Esophagus muscularis mucosa (tissue), 2 donors: ENCODE measurements at regions not wholly inside any gene's neighbourhood (a gene's known extent, or its start where the extent isn't known, plus 50 kb on each side); places are given as distances from the start of the nearest gene placed in this dataset.

Source experiments
- POLR2A ChIP-seq: fragments of 450-650 bp; IDR thresholded peaks from one replicate; pipeline ENCODE4 v1.6.1; 2017; ENCODE audit warnings: antibody characterized with exemption, moderate library complexity, mild to moderate bottlenecking, low read depth
- POLR2AphosphoS5 ChIP-seq, 2 donors: sonication (generic); formaldehyde crosslinking; IDR thresholded peaks; one replicate each; pipeline ENCODE4 v1.6.1; 2017; ENCODE audit warnings: antibody characterized with exemption in 2 of 2

DNA sequence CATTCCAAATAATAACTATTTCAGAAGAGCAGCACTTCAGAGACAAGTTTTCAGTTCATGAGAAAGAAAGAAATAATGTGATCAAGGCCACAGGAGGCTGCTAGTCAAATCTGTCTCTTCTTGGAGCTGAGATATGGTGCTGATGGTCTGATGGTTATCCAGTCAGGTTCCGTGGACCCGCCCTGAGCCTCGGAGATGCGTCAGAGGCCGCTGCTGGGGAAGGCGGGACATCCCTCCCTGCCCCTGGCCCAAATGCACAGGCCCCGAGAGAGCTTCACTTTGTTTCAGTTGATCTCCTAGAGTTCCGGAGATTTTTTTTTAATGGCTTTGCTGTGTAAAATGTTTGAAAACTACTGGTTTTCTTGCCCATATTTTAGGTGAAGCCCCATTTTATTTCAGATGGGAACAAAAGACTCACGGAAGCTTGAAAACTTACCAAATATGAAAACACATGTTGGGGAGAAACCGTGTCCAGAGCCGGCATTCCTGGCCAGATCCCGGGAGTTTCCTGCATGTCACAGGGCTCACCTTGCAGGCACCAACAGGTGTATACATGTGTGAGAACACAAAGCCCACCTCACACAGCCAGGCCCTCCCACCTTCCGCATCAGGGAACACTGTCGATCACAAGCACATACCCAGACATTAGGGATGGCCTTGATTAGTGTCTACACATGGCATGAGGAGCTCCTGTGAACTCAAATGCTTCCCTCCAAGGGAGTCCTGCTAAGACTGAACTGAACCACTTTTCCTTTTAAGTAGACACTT lies 499.0 kb downstream of the TCERG1L start:
- TF ChIP-seq POLR2A (no peak), POLR2AphosphoS5 (IDR thresholded peaks at IDR 0.05) (no peak)
